GM12891 (cell line): ENCODE measurements at regions not wholly inside any gene's neighbourhood (a gene's known extent, or its start where the extent isn't known, plus 50 kb on each side); places are given as distances from the start of the nearest gene placed in this dataset.

Experiments used
- POLR2A ChIP-seq: IDR thresholded peaks from 2 replicates; pipeline ENCODE4 v1.6.1; 2011; ENCODE audit warnings: low read depth, low read length, control low read depth
- POLR2AphosphoS5 ChIP-seq: IDR thresholded peaks from 2 replicates; pipeline ENCODE4 v1.6.1; 2011; ENCODE audit warnings: low read depth, low read length, control low read depth

DNA sequence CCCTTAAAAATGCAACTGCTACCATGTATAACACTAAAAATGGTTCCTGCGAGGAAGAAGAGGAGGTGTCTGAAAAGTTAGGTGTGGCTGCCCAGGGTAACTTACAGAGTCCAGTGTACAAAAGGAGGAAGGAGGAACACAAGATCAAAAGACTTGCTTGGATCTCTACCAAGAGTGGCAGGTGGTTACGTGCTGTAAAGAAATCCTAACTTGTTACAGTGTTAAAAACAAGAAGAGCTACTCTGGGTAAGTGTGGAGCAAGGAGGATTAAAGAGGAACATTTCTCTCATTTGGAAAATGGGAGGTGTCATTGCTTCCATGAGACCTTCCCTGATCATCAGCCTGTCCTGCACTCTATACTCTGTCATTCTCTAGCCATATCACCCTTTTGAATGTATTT lies 242.0 kb downstream of the PTTG2 start:
- TF ChIP-seq POLR2A (no peak), POLR2AphosphoS5 (no peak)
